ENCODE measurements at regions not wholly inside any gene's neighbourhood (a gene's known extent, or its start where the extent isn't known, plus 50 kb on each side); places are given as distances from the start of the nearest gene placed in this dataset.
A peak's percentile ranks its signal among the peaks of the same experiment; 100 is the strongest.

DNA sequence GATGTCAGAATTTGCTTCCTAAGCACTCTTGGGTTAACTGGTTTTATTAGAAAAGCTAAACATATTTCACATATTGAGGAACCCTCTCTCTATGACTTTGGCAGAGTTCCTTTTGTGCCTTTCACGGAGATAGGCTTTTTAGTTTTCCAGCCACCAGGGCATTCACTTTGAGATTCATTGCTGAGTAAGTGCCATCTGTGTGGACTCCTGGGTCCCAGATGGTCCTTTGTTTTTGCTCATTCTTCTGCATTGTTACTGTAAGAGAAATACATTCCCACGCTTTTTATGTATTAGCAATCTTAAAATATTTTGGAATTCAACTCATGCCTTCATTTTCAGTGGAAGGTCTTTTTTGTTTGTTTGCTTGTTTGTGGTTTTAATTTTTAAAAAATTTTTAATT, 76.3 kb upstream of the PHACTR2 start:
- H3K4me3 ChIP-seq = no peak overlapping the region

DNA sequence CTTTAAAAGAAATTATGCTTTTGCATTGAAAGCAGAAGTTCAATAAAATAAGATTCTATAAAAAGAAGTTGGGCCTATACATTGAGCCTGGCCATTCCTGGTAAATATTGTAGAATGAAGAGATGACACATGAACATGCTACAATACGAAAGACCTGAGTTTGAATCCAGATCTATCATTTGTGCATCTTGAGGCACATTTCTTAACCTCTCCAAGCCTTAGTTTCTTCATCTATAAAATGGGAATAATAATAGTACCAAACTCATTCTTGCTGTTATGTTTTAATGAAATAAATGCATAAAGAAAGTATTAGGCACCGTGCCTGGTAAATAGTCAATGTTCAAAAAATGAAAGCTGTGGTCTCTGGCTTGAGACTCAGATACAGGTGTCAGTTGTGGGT, 76.9 kb upstream of the PHACTR2 start:
- no peak for DNase-seq
- H3K27me3 ChIP-seq = no peaks in the 10 kb centered on the region; the same call in 1 of the 2 replicates
- no peak overlapping the region for H3K4me3 ChIP-seq
- no peaks in the 10 kb centered on the region for H3K9me3 ChIP-seq
- H3K36me3 ChIP-seq = no peaks in the 10 kb centered on the region

More for the DNA sequence above, 76.3 kb upstream of the PHACTR2 start:
- H3K9me3 ChIP-seq = no peaks in the 10 kb centered on the region
- no peak for DNase-seq
- no peaks in the 10 kb centered on the region; the same call in 1 of the 2 replicates for H3K27me3 ChIP-seq
- H3K36me3 ChIP-seq = no peaks in the 10 kb centered on the region

DNA sequence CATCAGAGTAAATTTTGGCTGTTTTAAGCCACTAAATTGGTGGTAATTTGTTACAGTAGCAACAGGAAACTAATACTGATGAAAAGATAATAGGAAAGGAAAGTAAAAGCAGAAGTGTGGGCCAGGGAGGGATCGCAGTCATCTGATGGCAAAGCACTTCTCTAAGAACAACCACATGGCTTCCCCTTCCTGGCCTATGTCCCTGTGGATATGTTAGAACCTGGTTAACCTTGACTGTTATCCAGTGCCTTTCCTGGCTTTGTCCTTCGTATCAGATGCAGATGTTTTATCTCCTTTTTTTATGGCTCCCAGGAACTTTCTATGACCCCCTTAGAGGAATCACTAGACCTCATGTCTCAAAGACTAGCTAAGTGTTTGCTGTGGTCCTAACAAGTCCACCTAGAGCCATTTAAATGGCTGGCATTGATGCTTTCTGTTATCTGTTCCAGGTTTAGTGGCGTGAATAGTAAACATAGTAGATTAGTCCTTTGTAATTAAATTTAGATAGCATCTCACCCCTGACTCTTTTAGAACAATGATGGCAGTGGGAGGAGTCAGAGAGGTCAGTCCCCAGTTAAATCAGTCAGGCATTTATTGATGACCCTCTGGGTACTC, 79.2 kb upstream of the PHACTR2 start:
- Histone ChIP-seq H3K27me3 (no peaks in the 10 kb centered on the region; the same call in 1 of the 2 replicates), H3K36me3 (peaks cover 3% of the 10 kb centered on the region; the same call in 1 of the 2 replicates), H3K4me3 (no peak overlapping the region), H3K9me3 (no peaks in the 10 kb centered on the region)
- DNase-seq = no peak

DNA sequence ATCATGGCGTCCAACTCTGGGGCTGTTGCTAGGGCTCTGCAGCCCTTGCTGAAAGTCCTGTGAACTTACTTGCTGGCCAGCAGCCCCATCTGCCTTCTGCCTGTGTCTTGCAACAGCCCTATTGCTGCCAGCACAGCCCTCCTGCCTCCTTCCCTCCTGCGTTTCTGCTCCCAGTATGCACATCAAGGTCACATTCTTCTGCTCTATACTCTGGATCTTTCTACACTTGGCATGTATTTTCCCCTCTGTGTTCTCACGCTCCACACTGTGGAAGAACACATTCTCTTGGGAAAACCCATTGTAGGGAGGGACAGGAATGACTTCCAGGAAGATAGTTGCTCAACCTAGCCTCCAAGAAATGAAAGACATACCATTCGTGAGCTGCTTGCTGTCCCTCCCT, 80.9 kb upstream of the PHACTR2 start:
- Histone ChIP-seq H3K9me3 (no peaks in the 10 kb centered on the region), H3K27me3 (no peaks in the 10 kb centered on the region; the same call in 1 of the 2 replicates), H3K36me3 (peaks cover 3% of the 10 kb centered on the region; the same call in 1 of the 2 replicates), H3K4me3 (no peak overlapping the region)
- no peak for DNase-seq

DNA sequence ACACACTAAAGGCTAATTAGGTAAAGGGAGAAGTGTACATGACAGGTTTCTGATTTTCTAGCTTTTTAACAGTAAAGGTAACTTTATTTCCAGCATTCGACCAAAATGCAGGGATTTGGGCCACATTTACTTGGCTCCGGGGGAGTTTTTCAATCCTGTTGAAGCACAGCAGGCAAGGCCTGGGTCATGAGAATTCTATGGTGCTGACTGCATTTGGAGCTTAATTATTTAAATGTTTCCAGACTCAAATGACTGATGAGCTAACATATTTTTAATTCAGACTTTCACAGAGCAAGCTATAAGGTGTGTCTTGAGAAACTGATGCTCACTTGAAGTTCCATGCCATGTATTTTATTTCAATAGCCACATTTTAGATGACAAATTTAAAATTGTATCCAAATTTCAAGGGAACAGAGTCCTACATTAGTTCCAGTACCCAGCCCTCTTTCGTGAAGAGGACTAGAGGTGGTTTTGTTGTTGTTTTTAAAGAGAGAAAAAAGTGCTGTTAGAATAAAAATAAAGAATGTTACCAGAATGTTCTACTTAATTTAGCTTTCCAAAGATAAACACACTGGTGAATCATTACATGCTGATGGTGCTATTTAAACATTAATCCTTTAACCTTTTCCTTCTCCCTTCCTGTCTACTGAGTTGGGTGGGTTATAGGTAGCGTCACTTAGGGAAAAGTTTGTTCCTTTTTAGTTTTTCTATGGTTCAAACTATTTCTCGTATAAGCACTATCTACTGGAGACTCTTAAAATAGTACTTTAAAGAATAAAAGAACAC, 82.3 kb upstream of the PHACTR2 start:
- no peak overlapping the region for H3K4me3 ChIP-seq
- H3K36me3 ChIP-seq = peaks cover 3% of the 10 kb centered on the region; the same call in 1 of the 2 replicates
- DNase-seq = no peak
- H3K27me3 ChIP-seq = no peaks in the 10 kb centered on the region
- H3K9me3 ChIP-seq = no peaks in the 10 kb centered on the region

DNA sequence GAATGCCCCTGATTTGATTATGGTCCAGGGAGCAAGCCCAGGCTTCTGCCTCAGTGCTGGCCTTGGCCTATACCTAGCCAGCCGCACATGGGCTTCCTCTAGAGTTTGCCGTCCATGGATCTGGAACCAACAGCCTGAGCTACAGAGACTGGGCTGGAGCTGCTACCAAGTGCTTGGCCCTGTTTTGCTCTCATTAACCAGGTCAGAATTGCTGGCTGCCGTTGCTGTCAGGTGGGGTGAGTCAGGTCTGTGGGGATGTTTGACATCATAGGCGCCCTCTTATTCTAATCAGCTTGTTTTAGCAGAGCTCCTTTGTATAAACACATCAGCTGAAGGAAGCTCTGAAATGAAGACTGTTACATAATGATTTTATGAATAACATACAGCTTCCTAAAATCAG, 83.1 kb upstream of the PHACTR2 start:
- peaks cover 3% of the 10 kb centered on the region; the same call in 1 of the 2 replicates for H3K36me3 ChIP-seq
- H3K9me3 ChIP-seq = no peaks in the 10 kb centered on the region
- H3K4me3 ChIP-seq = no peak overlapping the region
- no peak for DNase-seq
- no peaks in the 10 kb centered on the region for H3K27me3 ChIP-seq

DNA sequence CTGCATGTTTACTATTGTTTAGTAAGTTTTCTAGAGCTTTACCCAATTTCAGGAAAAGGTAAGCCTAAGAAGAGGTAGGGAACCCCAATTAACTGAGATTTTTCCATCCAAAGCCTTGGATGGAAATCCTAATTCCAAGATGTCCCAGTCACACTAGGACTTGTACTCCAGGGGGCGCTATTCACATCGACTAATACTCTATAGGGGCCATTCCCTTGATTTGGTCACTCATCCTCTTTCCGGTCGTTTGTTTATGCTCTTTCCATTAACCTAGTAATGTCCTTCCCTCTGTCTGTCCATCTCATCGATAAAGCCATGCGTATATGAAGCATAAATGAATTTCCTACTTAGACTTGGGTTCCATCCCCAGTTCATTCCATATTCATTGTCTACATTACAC, 80.8 kb upstream of the FUCA2 start:
- no peaks in the 10 kb centered on the region for H3K27me3 ChIP-seq
- peaks cover 3% of the 10 kb centered on the region; the same call in 1 of the 2 replicates for H3K36me3 ChIP-seq
- H3K4me3 ChIP-seq = no peak overlapping the region
- H3K9me3 ChIP-seq = no peaks in the 10 kb centered on the region
- DNase-seq = no peak

DNA sequence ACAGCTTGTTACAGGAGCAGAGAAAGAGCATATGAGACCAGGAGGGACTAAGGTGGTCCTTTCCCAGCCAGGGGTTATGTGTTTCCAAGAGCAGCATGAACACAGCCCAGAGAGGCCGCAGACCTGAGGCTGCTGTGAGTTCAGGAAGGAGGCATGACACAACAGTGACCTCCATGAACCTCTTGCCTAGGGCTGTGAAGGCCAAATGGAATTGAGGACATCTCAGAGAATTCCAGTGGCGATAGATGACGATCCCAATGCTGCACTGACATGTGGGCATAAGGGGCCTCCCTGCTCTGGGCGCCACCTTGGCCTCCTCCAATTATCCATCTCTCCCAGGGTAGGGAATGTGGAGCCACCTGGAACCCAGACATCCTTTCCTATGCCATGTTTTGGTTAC, 79.9 kb upstream of the FUCA2 start:
- H3K36me3 ChIP-seq = peaks cover 3% of the 10 kb centered on the region; the same call in 1 of the 2 replicates
- DNase-seq = no peak
- no peaks in the 10 kb centered on the region for H3K27me3 ChIP-seq
- H3K9me3 ChIP-seq = no peaks in the 10 kb centered on the region
- H3K4me3 ChIP-seq = no peak overlapping the region

DNA sequence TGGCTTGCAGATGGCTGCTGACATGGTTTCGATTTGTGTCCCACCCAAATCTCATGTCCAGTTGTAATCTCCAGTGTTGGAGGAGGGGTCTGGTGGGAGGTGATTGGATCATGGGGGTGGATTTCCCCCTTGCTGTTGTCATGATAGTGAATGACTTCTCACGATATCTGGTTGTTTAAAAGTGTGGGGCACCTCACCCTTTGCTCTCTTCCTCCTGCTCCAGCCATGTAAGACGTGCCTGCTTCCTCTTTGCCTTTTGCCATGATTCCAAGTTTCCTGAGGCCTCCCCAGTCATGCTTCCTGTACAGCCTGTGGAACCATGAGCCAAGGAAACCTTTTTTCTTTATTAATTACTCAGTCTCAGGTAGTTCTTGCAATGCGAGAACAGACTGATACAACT, 77.6 kb upstream of the FUCA2 start:
- no peak for DNase-seq

DNA sequence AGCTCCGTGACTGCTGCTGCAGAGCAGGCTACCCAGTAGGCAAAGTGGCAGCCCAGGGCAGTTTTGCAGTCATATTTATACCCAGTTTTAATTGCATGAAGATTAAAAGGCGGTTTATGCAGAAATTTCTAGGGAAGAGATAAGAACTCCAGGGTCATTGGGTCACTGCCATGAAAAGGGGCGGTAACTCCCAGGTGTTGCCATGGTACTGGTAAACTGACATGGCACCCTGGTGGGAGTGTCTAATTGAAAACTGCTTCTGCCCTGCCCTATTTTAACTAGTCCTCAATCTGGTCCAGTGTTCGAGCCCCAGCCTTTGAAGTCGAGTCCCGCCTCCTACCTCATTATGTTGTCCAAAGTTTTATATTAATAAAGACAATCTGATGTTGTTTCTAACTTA, 75.0 kb upstream of the FUCA2 start:
- H3K27me3 ChIP-seq = no peaks in the 10 kb centered on the region
- no peak overlapping the region for H3K4me3 ChIP-seq
- no peak for DNase-seq
- H3K36me3 ChIP-seq = no peaks in the 10 kb centered on the region; the same call in 1 of the 2 replicates
- 0 out of 2 replicates have a peak, but pooled peaks cover under 1% of the 10 kb centered on the region for H3K9me3 ChIP-seq

More for the DNA sequence above, 77.6 kb upstream of the FUCA2 start:
- no peaks in the 10 kb centered on the region; the same call in 1 of the 2 replicates for H3K36me3 ChIP-seq
- H3K27me3 ChIP-seq = no peaks in the 10 kb centered on the region
- H3K4me3 ChIP-seq = no peak overlapping the region
- no peaks in the 10 kb centered on the region for H3K9me3 ChIP-seq

DNA sequence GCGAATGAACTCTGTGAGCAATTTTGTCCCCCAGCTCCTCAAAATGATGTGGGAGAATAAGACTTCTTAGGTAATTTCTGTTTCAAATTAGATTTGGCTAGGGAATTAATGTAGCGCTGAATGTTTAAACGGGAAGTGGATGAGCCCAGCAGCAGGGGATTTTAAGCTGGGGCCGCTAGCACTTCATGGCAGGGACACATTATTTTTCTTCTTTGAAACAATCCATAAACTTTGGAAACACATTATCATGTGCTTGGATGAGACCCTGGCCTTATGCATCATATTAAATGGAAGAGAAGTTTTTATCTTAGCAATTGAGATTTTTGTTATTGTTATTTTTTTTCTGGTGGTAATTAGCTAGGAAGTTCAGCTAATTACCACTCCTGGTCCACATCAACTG, 74.2 kb upstream of the FUCA2 start:
- H3K36me3 ChIP-seq = peaks cover 5% of the 10 kb centered on the region; the same call in 1 of the 2 replicates
- no peak for DNase-seq
- no peak overlapping the region for H3K4me3 ChIP-seq
- H3K27me3 ChIP-seq = no peaks in the 10 kb centered on the region
- peaks cover 4% of the 10 kb centered on the region; the same call in 1 of the 2 replicates for H3K9me3 ChIP-seq

DNA sequence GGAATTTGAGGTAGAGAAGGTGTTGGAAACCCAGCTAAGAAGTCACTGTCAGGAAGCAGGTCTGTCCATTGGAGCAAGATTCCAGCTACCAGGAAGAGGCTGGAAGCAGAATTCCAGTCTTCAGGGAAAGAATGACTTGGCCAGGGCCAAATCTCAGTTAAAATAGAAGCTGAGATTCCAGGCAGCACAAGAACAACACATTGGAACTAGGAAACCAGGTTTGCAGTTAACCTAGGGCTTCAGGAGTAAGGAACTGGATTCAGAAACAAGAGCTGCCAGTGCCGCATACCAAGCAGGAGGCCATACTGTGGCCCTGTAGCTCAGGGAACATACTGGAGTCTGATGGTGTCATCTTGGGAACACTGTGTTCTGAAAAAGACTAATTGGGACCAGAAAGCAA, 73.7 kb upstream of the FUCA2 start:
- peaks cover 5% of the 10 kb centered on the region; the same call in 1 of the 2 replicates for H3K36me3 ChIP-seq
- no peaks in the 10 kb centered on the region for H3K27me3 ChIP-seq
- DNase-seq = no peak
- no peak overlapping the region for H3K4me3 ChIP-seq
- peaks cover 4% of the 10 kb centered on the region; the same call in 1 of the 2 replicates for H3K9me3 ChIP-seq

DNA sequence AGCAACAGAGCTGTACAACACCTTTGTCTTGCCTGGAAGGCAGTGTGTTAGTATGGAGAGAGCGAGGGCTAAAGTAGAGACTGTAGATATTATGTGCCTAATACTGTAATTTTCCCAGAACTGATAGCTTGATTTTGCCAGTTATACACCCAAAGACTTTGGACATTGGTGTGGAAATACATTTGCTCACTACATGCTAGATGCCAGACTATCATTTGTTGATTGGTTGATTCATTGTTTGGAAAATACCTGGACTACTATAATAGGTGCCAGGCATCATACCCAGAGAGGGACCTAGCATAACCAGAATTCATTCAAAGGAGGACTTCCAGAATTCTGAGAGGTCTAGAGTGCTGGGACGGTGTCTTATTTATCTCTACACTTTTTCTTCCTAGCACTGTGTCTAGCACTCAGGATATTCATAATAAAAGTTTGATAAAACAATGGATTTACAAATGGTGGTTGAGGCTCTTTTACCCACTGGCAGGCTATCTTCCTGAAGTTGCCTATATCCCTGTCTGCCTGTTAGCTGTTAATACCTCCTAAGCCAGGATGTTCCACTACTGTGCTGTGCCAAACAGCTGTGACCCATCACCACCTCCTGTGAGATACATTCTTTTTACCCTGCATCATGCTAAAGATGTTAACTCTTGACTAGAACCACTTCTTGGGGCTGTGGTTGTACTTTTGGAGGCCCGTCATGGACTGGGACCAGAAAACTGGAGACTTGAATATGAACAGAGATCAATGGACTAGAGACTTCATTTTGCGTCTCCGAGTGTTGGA, 72.2 kb upstream of the FUCA2 start:
- DNase-seq = peak; percentile 76
- peaks cover 5% of the 10 kb centered on the region; the same call in 1 of the 2 replicates for H3K36me3 ChIP-seq

DNA sequence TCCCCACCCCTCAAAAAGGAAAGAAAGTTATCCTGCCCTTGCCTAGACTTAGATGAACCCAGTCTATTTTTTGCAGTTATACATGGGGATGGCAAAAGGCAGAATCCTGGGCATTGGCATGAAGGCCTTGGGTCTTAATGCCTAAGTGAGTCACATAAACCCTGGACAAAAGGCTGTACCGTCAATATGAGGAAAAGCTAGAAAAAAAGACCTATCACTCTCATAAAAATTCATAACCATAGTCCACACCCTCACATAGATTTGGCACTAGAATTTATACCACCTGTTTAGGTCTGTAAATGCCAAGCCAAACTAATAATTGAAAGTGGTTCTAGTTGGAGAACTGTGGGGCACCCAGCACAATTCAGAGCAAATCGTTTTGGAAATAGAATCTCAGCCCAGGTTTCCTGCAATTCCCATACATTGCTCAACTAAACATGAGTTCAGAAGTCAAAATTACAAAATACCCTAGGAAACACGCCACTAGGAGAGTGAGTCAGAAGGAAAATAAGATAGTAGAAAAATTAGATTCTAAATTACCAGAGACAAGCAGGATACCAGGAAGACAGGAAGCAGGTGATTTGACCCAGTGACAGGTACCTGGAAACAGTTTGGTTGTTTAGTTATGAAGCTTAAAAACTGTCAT, 70.4 kb upstream of the FUCA2 start:
- peak; percentile 47 for DNase-seq
- no peak overlapping the region for H3K4me3 ChIP-seq

More for the DNA sequence above, 72.2 kb upstream of the FUCA2 start:
- no peaks in the 10 kb centered on the region for H3K27me3 ChIP-seq
- H3K9me3 ChIP-seq = peaks cover 4% of the 10 kb centered on the region; the same call in 1 of the 2 replicates
- no peak overlapping the region for H3K4me3 ChIP-seq

DNA sequence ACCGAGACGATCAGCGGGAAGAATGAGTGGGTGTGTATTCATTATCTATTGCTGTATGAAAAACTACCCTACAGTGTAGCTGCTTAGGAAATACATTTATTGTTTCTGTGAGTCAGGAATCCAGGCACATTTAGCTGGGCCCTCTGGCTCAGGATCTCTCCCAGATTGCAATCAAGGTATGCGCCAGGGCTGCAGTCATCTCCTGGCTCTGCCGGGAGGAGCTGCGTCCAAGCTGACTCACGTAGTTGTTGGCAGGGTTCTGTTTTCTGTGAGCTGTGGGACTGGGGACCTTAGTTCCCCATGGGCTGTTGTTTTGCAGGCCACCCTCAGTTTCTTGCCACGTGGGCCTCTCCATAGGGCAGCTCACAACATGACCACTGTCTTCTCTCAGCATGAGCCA, 68.2 kb upstream of the FUCA2 start:
- DNase-seq = peak; percentile 94
- Histone ChIP-seq H3K27me3 (no peaks in the 10 kb centered on the region), H3K36me3 (peaks cover 5% of the 10 kb centered on the region; the same call in 1 of the 2 replicates), H3K9me3 (peaks cover 4% of the 10 kb centered on the region; the same call in 1 of the 2 replicates), H3K4me3 (no peak overlapping the region)

More for the DNA sequence above, 70.4 kb upstream of the FUCA2 start:
- Histone ChIP-seq H3K27me3 (no peaks in the 10 kb centered on the region), H3K36me3 (peaks cover 5% of the 10 kb centered on the region; the same call in 1 of the 2 replicates), H3K9me3 (peaks cover 4% of the 10 kb centered on the region; the same call in 1 of the 2 replicates)

DNA sequence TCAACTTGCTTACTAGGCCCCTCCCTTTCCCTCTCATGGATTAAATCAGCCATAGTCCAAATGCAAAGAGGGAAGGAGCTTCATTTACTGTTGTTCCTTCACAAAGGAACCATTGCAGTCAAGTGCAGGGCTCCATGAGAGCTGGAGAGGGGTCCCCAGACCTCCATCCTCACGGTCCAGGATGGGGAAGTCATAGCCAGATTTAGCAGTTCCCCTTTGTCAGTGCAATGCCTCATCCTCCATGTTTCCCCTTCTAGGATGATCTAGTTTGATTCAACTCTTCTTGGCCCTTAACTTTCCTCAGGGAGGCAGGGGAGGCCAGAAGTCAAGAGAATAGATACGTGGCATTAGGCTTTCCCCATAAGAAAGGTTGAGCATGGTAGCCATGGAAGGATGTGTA, 66.5 kb upstream of the FUCA2 start:
- no peak for DNase-seq
- Histone ChIP-seq H3K9me3 (peaks cover 4% of the 10 kb centered on the region; the same call in 1 of the 2 replicates), H3K36me3 (peaks cover 5% of the 10 kb centered on the region; the same call in 1 of the 2 replicates), H3K27me3 (no peaks in the 10 kb centered on the region), H3K4me3 (no peak overlapping the region)
